Stimulated activated memory B cell treated with anti-CD40 and anti-IgM and Interleukin-4, amounts not matched to agents 10 μg/mL and 1 μg/mL and 100 μg/mL, for 72 hours (primary cell): ENCODE measurements at regions not wholly inside any gene's neighbourhood (a gene's known extent, or its start where the extent isn't known, plus 50 kb on each side); places are given as distances from the start of the nearest gene placed in this dataset.

Experiments
- ATAC-seq: fragments of 150-1000 bp; cut with Tn5 transposase; 2 replicates; pipeline ENCODE4 v1.10.0; 2021
- H3K27ac Mint-ChIP-seq: one replicate; pipeline ENCODE4 v1.8.0; 2022; ENCODE audit warnings: mild to moderate bottlenecking, mixed read lengths
- H3K27me3 Mint-ChIP-seq: one replicate; pipeline ENCODE4 v1.8.0; 2022; ENCODE audit warnings: mixed read lengths
- H3K36me3 Mint-ChIP-seq: one replicate; pipeline ENCODE4 v1.8.0; 2022; ENCODE audit warnings: mixed read lengths
- H3K4me1 Mint-ChIP-seq: one replicate; pipeline ENCODE4 v1.8.0; 2022; ENCODE audit warnings: mixed read lengths
- H3K4me3 Mint-ChIP-seq: one replicate; pipeline ENCODE4 v1.8.0; 2022; ENCODE audit warnings: mild to moderate bottlenecking, moderate library complexity, mixed read lengths
- H3K9me3 Mint-ChIP-seq: one replicate; pipeline ENCODE4 v1.8.0; 2022; ENCODE audit warnings: mixed read lengths

GRCh38 chr22:49092716-49093115 is 735.0 kb downstream of the BRD1 start:
- Mint-ChIP-seq H3K36me3 (no peaks in the 10 kb centered on the region), H3K27ac (no peak overlapping the region), H3K4me3 (no peak overlapping the region), H3K4me1 (no peaks in the 10 kb centered on the region), H3K27me3 (peaks cover 7% of the 10 kb centered on the region), H3K9me3 (peaks cover 8% of the 10 kb centered on the region)
- ATAC-seq, result no peak

DNA sequence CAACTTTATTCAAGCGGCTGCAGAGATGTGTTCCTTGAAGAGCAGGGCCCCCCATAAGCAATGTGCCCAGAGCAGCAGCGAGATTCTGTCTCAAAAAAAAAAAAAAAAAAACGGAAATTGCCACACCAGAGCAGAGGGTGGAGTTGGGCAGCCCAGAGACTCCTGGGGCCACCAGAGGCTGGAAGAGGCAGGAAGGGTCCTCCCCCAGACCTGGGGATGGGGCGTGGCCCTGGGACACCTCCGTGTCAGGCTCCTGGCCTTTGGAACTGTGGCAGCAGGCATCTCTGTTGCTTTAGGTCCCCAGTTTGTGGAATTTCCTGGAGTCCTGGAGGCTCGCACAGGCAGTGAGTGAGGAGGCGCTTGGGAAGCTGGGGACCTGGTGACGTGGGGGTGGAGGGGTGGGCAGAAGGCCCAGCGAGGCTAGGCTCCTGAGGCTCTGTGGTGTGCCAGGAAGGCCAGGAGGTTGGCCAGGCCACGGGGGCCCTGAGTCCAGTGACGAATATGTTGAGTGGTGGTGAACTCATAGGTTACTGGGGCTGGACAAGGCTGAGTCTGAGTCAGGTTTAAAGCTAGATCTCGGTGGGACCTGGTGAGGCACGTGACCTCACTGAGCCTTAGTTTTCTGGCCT is 735.6 kb downstream of the BRD1 start:
- Mint-ChIP-seq H3K4me3 (no peak overlapping the region), H3K27ac (no peak overlapping the region), H3K9me3 (peaks cover 8% of the 10 kb centered on the region), H3K27me3 (peaks cover 9% of the 10 kb centered on the region), H3K4me1 (no peaks in the 10 kb centered on the region), H3K36me3 (no peaks in the 10 kb centered on the region)
- ATAC-seq, result no peak

- H3K9me3 Mint-ChIP-seq, result peaks cover 8% of the 10 kb centered on the region
- ATAC-seq, result no peak
- no peaks in the 10 kb centered on the region for H3K36me3 Mint-ChIP-seq
- no peak overlapping the region for H3K4me3 Mint-ChIP-seq
- no peak overlapping the region for H3K27ac Mint-ChIP-seq
- H3K4me1 Mint-ChIP-seq, result no peaks in the 10 kb centered on the region
- H3K27me3 Mint-ChIP-seq, result peaks cover 9% of the 10 kb centered on the region
Observed at GRCh38 chr22:49091451-49091850, 736.2 kb downstream of the BRD1 start.

DNA sequence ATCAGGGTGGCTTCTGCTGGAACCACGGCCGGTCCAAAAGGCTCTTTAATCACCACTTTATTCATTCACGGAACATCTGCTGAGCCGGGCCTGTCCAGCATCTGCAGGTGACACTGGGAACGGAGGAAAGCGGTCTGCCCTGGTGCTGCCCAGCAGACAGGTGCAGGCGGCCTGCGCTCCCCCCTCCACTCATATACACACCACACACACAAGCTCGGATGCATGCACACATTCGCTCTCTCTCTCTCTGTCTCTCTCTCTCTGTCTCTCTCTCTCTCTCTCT is 736.9 kb downstream of the BRD1 start:
- Mint-ChIP-seq H3K27me3 (peaks cover 9% of the 10 kb centered on the region), H3K4me3 (no peak overlapping the region), H3K9me3 (peaks cover 3% of the 10 kb centered on the region), H3K4me1 (no peaks in the 10 kb centered on the region), H3K27ac (no peak overlapping the region), H3K36me3 (no peaks in the 10 kb centered on the region)
- ATAC-seq, result no peak

- no peak overlapping the region for H3K4me3 Mint-ChIP-seq
- no peak for ATAC-seq
- no peak overlapping the region for H3K27ac Mint-ChIP-seq
- peaks cover 9% of the 10 kb centered on the region for H3K27me3 Mint-ChIP-seq
- H3K9me3 Mint-ChIP-seq, result no peaks in the 10 kb centered on the region
- H3K4me1 Mint-ChIP-seq, result no peaks in the 10 kb centered on the region
- H3K36me3 Mint-ChIP-seq, result no peaks in the 10 kb centered on the region
Observed at GRCh38 chr22:49090061-49090852, 737.4 kb downstream of the BRD1 start.

DNA sequence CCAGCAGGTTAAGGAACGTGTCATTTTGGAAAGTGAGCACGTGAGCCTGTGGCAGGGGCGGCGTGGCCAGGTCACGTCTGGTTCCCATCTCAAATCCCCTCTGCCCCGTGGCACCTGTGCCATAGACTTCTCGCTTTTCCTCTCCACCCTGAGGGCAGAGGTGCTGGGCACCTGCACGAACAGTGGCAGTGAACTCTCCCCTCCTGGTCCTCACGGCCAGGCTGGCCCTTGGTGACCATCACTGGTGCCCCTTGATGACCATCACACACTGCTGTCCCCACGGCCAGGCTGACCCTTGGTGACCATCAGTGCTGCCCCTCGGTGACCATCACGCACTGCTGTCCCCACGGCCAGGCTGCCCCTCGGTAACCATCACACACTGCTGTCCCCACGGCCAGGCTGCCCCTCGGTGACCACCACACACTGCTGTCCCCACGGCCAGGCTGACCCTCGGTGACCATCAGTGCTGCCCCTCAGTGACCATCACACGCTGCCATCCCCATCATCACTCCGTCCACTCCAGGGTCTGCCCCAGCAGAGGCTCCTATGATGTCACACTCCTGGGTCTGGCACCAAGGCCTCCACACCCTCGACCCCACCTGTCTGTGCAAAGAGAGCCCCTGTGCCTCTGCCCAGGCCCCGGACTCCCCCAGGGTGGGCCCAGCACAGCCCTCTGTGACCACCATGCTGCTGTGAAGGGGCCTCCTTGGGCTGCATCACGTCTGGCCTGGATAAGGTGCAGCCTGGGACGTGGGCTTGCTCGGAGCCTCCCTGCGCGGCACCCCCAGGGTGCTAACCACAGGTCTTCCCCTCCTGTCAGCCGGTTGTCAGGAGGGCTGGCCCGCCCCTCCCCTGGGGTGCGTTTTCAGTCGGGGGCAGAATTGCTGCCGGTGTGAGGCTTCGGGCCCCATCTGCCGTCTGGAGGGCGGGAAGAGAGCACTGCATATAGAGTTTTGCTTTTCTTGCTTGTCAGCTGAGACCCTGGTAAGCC is 738.6 kb downstream of the BRD1 start:
- Mint-ChIP-seq H3K27ac (no peak overlapping the region), H3K27me3 (peaks cover 9% of the 10 kb centered on the region), H3K36me3 (no peaks in the 10 kb centered on the region), H3K9me3 (no peaks in the 10 kb centered on the region), H3K4me1 (no peaks in the 10 kb centered on the region), H3K4me3 (no peak overlapping the region)
- ATAC-seq, result no peak

GRCh38 chr22:49087716-49088601 is 739.7 kb downstream of the BRD1 start:
- no peaks in the 10 kb centered on the region for H3K9me3 Mint-ChIP-seq
- no peak overlapping the region for H3K4me3 Mint-ChIP-seq
- no peaks in the 10 kb centered on the region for H3K4me1 Mint-ChIP-seq
- H3K27me3 Mint-ChIP-seq, result peaks cover 9% of the 10 kb centered on the region
- H3K36me3 Mint-ChIP-seq, result no peaks in the 10 kb centered on the region
- H3K27ac Mint-ChIP-seq, result no peak overlapping the region
- no peak for ATAC-seq

DNA sequence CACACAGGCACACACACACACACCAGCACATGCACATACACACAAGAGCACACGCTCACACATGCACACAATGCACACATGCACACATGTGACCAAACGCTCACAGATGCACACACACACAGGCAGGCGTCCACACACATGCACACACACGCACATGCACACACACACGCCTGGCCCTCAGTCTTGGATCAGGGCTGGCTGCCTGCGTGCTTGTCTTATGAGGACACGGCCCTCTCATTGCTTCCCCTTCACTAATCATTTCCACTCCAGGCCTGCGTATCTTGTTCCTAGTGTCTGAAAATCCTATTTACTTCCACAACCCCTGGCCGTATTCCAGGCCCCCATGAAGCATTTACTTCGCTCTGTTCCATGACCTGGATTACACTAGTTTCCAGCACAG is 740.5 kb downstream of the BRD1 start:
- Mint-ChIP-seq H3K4me3 (no peak overlapping the region), H3K36me3 (no peaks in the 10 kb centered on the region), H3K27ac (no peak overlapping the region), H3K9me3 (peaks cover 4% of the 10 kb centered on the region), H3K4me1 (no peaks in the 10 kb centered on the region), H3K27me3 (peaks cover 9% of the 10 kb centered on the region)
- ATAC-seq, result no peak

DNA sequence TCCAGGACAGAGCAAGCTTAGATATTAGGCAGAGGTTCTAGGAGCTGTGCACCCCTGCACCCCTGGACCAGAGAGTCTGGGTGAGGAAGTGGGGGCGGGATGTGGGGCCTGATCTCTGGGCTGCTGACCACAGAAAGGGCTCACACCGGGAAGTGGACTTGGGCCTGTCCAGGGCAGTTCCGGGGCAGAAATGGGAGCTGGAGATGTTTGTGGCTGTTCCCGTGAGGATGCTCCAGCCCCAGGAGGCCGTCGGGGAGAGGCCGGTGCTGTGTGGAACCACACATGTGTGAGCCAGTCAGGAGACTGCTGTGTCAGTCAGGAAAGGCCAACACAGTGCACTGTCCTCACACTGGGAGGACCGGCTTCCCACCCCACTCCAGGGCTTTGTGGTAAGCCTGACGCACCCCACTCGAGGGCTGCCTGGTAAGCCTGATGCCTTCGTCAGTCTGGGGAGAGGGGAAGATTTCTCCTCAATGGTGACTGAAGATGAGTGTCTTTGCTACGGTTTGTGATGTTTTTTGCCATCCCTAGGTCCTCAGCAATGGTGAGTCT is 741.0 kb downstream of the BRD1 start:
- H3K9me3 Mint-ChIP-seq, result peaks cover 4% of the 10 kb centered on the region
- no peak overlapping the region for H3K4me3 Mint-ChIP-seq
- H3K36me3 Mint-ChIP-seq, result no peaks in the 10 kb centered on the region
- ATAC-seq, result no peak
- H3K4me1 Mint-ChIP-seq, result no peaks in the 10 kb centered on the region
- peaks cover 9% of the 10 kb centered on the region for H3K27me3 Mint-ChIP-seq
- no peak overlapping the region for H3K27ac Mint-ChIP-seq

DNA sequence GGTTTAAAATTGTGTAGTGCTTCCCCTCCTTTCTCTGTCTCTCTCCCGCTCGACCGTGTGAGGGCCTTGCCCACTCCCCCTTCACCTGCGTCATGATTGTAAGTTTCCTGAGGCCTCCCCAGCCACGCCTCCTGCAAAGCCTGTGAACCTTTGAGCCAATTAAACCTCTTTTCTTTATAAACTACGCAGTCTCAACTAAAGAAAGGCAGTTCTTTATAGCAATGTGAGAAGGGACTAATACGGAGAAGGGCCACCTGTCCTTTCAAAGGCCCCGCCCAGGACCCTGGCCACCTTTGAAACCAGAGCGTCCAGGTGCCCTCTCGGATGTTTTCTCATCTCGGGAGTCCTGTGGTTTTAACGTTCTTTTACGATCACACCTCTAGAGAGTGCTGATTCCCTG is 741.5 kb downstream of the BRD1 start:
- Mint-ChIP-seq H3K4me3 (no peak overlapping the region), H3K27me3 (peaks cover 9% of the 10 kb centered on the region), H3K9me3 (peaks cover 4% of the 10 kb centered on the region), H3K36me3 (no peaks in the 10 kb centered on the region), H3K27ac (no peak overlapping the region), H3K4me1 (no peaks in the 10 kb centered on the region)
- no peak for ATAC-seq

DNA sequence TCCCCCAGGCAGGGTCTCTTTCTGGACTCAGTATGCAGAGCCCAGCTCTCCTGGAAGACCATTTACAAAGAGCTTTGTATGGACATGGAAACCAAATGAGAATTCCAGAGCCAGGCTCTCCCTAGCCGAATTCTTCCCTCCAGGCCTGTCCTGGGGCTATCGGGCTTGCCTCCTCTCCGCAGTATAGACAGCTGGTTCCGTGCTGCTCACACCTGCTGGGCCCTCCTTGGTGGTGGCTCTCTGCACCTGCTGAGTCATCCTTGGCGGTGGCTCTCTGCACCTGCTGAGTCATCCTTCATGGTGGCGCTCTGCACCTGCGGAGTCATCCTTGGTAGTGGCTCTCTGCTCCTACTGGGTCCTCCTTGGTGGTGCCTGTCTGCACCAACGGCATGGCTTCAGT is 743.5 kb downstream of the BRD1 start:
- Mint-ChIP-seq H3K9me3 (peaks cover 4% of the 10 kb centered on the region), H3K27ac (no peak overlapping the region), H3K4me3 (no peak overlapping the region), H3K27me3 (peaks cover 9% of the 10 kb centered on the region), H3K36me3 (no peaks in the 10 kb centered on the region), H3K4me1 (no peaks in the 10 kb centered on the region)
- no peak for ATAC-seq

- no peaks in the 10 kb centered on the region for H3K36me3 Mint-ChIP-seq
- H3K27ac Mint-ChIP-seq, result no peak overlapping the region
- ATAC-seq, result no peak
- peaks cover 4% of the 10 kb centered on the region for H3K9me3 Mint-ChIP-seq
- no peak overlapping the region for H3K4me3 Mint-ChIP-seq
- no peaks in the 10 kb centered on the region for H3K4me1 Mint-ChIP-seq
- peaks cover 9% of the 10 kb centered on the region for H3K27me3 Mint-ChIP-seq
Observed at GRCh38 chr22:49083607-49084006, 744.1 kb downstream of the BRD1 start.

DNA sequence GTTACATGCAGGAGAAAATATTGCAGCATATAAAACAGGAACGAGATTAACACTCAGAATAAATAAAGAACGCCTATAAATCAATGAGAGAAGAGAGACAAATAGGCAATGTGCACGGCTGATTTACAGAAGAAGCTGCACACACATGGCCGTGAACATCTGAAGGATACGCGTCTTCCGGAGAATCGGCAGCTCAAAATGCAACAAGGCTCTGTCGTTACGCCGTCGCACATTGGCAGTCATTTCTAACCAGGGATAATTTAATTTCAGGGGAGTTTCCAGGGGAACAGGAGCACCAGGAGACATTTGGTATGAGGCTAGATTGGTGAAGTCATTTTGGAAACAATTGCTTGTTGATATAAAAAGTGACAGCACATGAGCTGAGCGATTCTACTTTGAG is 745.2 kb downstream of the BRD1 start:
- Mint-ChIP-seq H3K27me3 (no peaks in the 10 kb centered on the region), H3K9me3 (peaks cover 4% of the 10 kb centered on the region), H3K4me3 (no peak overlapping the region), H3K27ac (no peak overlapping the region), H3K36me3 (no peaks in the 10 kb centered on the region), H3K4me1 (no peaks in the 10 kb centered on the region)
- ATAC-seq, result no peak

DNA sequence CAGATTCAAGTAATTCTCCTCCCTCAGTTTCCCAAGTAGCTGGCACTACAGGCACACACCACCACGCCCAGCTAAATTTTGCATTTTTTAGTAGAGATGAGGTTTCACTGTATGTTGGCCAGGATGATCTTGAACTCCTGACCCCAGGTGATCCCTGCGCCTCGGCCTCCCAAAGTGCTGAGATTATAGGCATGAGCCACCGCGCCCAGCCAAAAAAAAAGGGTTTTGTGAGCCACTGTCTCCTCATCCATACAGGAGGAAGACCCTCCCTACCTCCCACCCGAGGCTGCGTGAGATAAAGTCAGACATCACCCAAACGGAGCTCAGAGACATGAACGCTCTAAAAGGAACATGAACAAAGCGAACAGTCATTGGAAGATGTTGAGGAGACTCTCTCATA is 745.7 kb downstream of the BRD1 start:
- H3K9me3 Mint-ChIP-seq, result peaks cover 4% of the 10 kb centered on the region
- H3K27ac Mint-ChIP-seq, result no peak overlapping the region
- no peaks in the 10 kb centered on the region for H3K4me1 Mint-ChIP-seq

More for the DNA sequence above, 745.7 kb downstream of the BRD1 start:
- Mint-ChIP-seq H3K27me3 (no peaks in the 10 kb centered on the region), H3K4me3 (no peak overlapping the region), H3K36me3 (no peaks in the 10 kb centered on the region)
- no peak for ATAC-seq
